H1 (cell line): ENCODE measurements at regions not wholly inside any gene's neighbourhood (a gene's known extent, or its start where the extent isn't known, plus 50 kb on each side); places are given as distances from the start of the nearest gene placed in this dataset.

Experiments used
- CTCF ChIA-PET: fragments of 300-600 bp; sonication (Branson Sonifier 250); formaldehyde crosslinking; loops from one replicate; lab custom pipeline; 2021; ENCODE audit not compliant: partially characterized antibody; lab: Charles Lee
- POLR2A ChIA-PET: fragments of 300-600 bp; sonication (Branson Sonifier 250); formaldehyde crosslinking; loops from one replicate; lab custom pipeline; 2021; ENCODE audit warnings: inconsistent platforms; ENCODE audit not compliant: partially characterized antibody; lab: Charles Lee
- DNase-seq, 2 experiments: peaks; one replicate each; pipeline versions ENCODE4 v3.0.0 to v3.0.0-alpha.2; 2010 to 2022; ENCODE audit warnings: low spot score in 2 of 2, low read depth in 1 of 2, mixed read lengths in 1 of 2
- FAIRE-seq: peaks from 2 replicates; lab custom pipeline; 2011; peaks lifted over from hg19 to GRCh38; lab: Jason Lieb, UNC
- H2AFZ ChIP-seq: 2 replicates; pipeline ENCODE4 v1.8.1; 2012; ENCODE audit warnings: low read length, inconsistent platforms
- H2AK5ac ChIP-seq: 2 replicates; pipeline ENCODE4 v1.6.1; 2013; ENCODE audit warnings: low read depth, low read length
- H2BK120ac ChIP-seq: replicated peaks from 2 replicates; pipeline ENCODE3; 2013; ENCODE audit warnings: low read depth, low read length, inconsistent platforms
- H2BK12ac ChIP-seq: 2 replicates; pipeline ENCODE4 v1.6.1; 2013; ENCODE audit warnings: low read depth, low read length
- H2BK15ac ChIP-seq: 2 replicates; pipeline ENCODE4 v1.6.1; 2013; ENCODE audit warnings: low read length
- H2BK20ac ChIP-seq: 2 replicates; pipeline ENCODE4 v1.6.1; 2013; ENCODE audit warnings: low read length
- H2BK5ac ChIP-seq: 2 replicates; pipeline ENCODE4 v1.6.1; 2013; ENCODE audit warnings: low read depth, low read length
- H3K14ac ChIP-seq: 2 replicates; pipeline ENCODE4 v1.6.1; 2013; ENCODE audit warnings: inconsistent platforms; ENCODE audit not compliant: insufficient read length
- H3K18ac ChIP-seq: 2 replicates; pipeline ENCODE4 v1.6.1; 2013; ENCODE audit warnings: low read length; ENCODE audit errors: extremely low read depth
- H3K23ac ChIP-seq: 2 replicates; pipeline ENCODE4 v1.6.1; 2013; ENCODE audit warnings: inconsistent platforms; ENCODE audit not compliant: insufficient read length
- H3K23me2 ChIP-seq: 2 replicates; pipeline ENCODE4 v1.6.1; 2013; ENCODE audit warnings: low read depth, low read length
- H3K27ac ChIP-seq: 2 replicates; pipeline ENCODE4 v1.6.1; 2011; ENCODE audit warnings: low read depth, low read length, inconsistent platforms
- H3K27me3 ChIP-seq, 4 experiments: replicated peaks in 1 of 4; 1 replicate in 1 of 4; 2 replicates in 3 of 4; pipeline versions ENCODE4 v1.6.1 to v1.8.1; 2011 to 2013; ENCODE audit warnings: low read length in 3 of 4, mild to moderate bottlenecking in 3 of 4, inconsistent platforms in 2 of 4, mixed read lengths in 2 of 4, moderate library complexity in 1 of 4; ENCODE audit not compliant: control insufficient read depth in 3 of 4, insufficient read depth in 3 of 4; ENCODE audit errors: extremely low read depth in 1 of 4
- H3K36me3 ChIP-seq, 4 experiments: 2 replicates each; pipeline versions ENCODE4 v1.6.1 to v1.8.1; 2011 to 2013; ENCODE audit warnings: mild to moderate bottlenecking in 4 of 4, low read length in 3 of 4, moderate library complexity in 2 of 4, control low read depth in 1 of 4, inconsistent platforms in 1 of 4; ENCODE audit not compliant: insufficient read depth in 4 of 4, control insufficient read depth in 2 of 4
- H3K4ac ChIP-seq: replicated peaks from 2 replicates; pipeline ENCODE3; 2013; ENCODE audit warnings: low read length, low read depth, mixed read lengths, inconsistent platforms; ENCODE audit not compliant: insufficient read length
- H3K4me1 ChIP-seq, 4 experiments: replicated peaks in 1 of 4; 1 replicate in 1 of 4; 2 replicates in 3 of 4; pipeline versions ENCODE4 v1.6.1 to v1.8.1; 2011 to 2013; ENCODE audit warnings: low read length in 3 of 4, inconsistent platforms in 2 of 4, mixed read lengths in 1 of 4; ENCODE audit not compliant: insufficient read depth in 4 of 4, control insufficient read depth in 3 of 4
- H3K4me2 ChIP-seq, 2 experiments: 2 replicates each; pipeline versions ENCODE4 v1.6.1 to v1.8.1; 2011 to 2013; ENCODE audit warnings: low read depth in 2 of 2, low read length in 2 of 2, control low read depth in 1 of 2, inconsistent platforms in 1 of 2, mild to moderate bottlenecking in 1 of 2; ENCODE audit not compliant: insufficient read depth in 1 of 2
- H3K4me3 ChIP-seq, 4 experiments: fragments of 200-600, 300-600 bp in 1 of 4; sonication (generic), shearing (Covaris generic), sonication (Bioruptor Twin) in 1 of 4; 2 replicates each; pipeline versions ENCODE4 v1.5.1 to v1.8.1; 2011 to 2016; ENCODE audit warnings: low read length in 4 of 4, low read depth in 3 of 4, control low read depth in 2 of 4, inconsistent platforms in 2 of 4, mild to moderate bottlenecking in 2 of 4, mixed read lengths in 1 of 4, moderate library complexity in 1 of 4; ENCODE audit not compliant: insufficient read depth in 2 of 4; ENCODE audit errors: extremely low read depth in 1 of 4
- H3K56ac ChIP-seq: replicated peaks from 2 replicates; pipeline ENCODE3; 2013; ENCODE audit warnings: low read depth, mild to moderate bottlenecking, mixed read lengths, low read length, inconsistent platforms; ENCODE audit not compliant: insufficient read length
- H3K79me1 ChIP-seq: 2 replicates; pipeline ENCODE4 v1.6.1; 2013; ENCODE audit warnings: low read depth, low read length, control low read depth
- H3K79me2 ChIP-seq, 2 experiments: 2 replicates each; pipeline versions ENCODE4 v1.6.1 to v1.8.1; 2012 to 2013; ENCODE audit warnings: low read length in 2 of 2, mild to moderate bottlenecking in 2 of 2, inconsistent platforms in 1 of 2; ENCODE audit not compliant: insufficient read depth in 2 of 2, control insufficient read depth in 1 of 2
- H3K9ac ChIP-seq, 4 experiments: replicated peaks in 1 of 4; 1 replicate in 1 of 4; 2 replicates in 3 of 4; pipeline versions ENCODE4 v1.6.1 to v1.8.1; 2011 to 2013; ENCODE audit warnings: low read depth in 3 of 4, low read length in 3 of 4, control low read depth in 2 of 4, mild to moderate bottlenecking in 2 of 4, moderate library complexity in 2 of 4, inconsistent platforms in 1 of 4; ENCODE audit errors: extremely low read depth in 1 of 4
- H3K9me3 ChIP-seq, 2 experiments: 2 replicates each; pipeline versions ENCODE4 v1.6.1 to v1.8.1; 2012 to 2013; ENCODE audit warnings: mild to moderate bottlenecking in 2 of 2, moderate library complexity in 2 of 2, control low read depth in 1 of 2, inconsistent platforms in 1 of 2, low read depth in 1 of 2, low read length in 1 of 2, mixed read lengths in 1 of 2; ENCODE audit not compliant: insufficient read depth in 2 of 2
- H4K20me1 ChIP-seq, 2 experiments: replicated peaks in 1 of 2; 2 replicates each; pipeline versions ENCODE3 to v1.8.1; 2011 to 2013; ENCODE audit warnings: inconsistent platforms in 2 of 2, low read length in 2 of 2, mild to moderate bottlenecking in 1 of 2; ENCODE audit not compliant: insufficient read depth in 2 of 2, control insufficient read depth in 1 of 2
- H4K5ac ChIP-seq: 2 replicates; pipeline ENCODE4 v1.6.1; 2013; ENCODE audit warnings: low read length, low read depth, mixed read lengths, inconsistent platforms; ENCODE audit not compliant: insufficient read length
- H4K8ac ChIP-seq: 2 replicates; pipeline ENCODE4 v1.8.0; 2013; ENCODE audit warnings: mild to moderate bottlenecking, moderate library complexity, low read length, inconsistent platforms; ENCODE audit not compliant: insufficient read depth; ENCODE audit errors: extremely low read depth
- H4K91ac ChIP-seq: replicated peaks from 2 replicates; pipeline ENCODE3; 2013; ENCODE audit warnings: low read length, mixed read lengths, inconsistent platforms; ENCODE audit not compliant: insufficient read length
- TAF1 ChIP-seq: IDR thresholded peaks from 2 replicates; pipeline ENCODE4 v1.6.1; 2011; ENCODE audit warnings: mild to moderate bottlenecking, low read depth, low read length
- TAF7 ChIP-seq: optimal IDR thresholded peaks from 2 replicates; pipeline ENCODE3; 2011; ENCODE audit warnings: low read depth, mild to moderate bottlenecking, inconsistent platforms, low read length, moderate library complexity, borderline replicate concordance
- WGBS, 2 experiments: shearing (Covaris generic) in 1 of 2; methylation state at CpG; one replicate each; pipeline versions ENCODE4 v1.1.6 to v1.1.7; 2013 to 2015; ENCODE audit warnings: low lambda C conversion rate in 2 of 2, mixed read lengths in 2 of 2, inconsistent platforms in 1 of 2, low coverage in 1 of 2, missing lambda C conversion rate in 1 of 2; ENCODE audit not compliant: insufficient replicate concordance in 2 of 2, insufficient coverage in 1 of 2, insufficient read length in 1 of 2; ENCODE audit errors: extremely low coverage in 1 of 2, missing lambda C conversion rate in 1 of 2; 5-methylcytosine and 5-hydroxymethylcytosine counted together

DNA sequence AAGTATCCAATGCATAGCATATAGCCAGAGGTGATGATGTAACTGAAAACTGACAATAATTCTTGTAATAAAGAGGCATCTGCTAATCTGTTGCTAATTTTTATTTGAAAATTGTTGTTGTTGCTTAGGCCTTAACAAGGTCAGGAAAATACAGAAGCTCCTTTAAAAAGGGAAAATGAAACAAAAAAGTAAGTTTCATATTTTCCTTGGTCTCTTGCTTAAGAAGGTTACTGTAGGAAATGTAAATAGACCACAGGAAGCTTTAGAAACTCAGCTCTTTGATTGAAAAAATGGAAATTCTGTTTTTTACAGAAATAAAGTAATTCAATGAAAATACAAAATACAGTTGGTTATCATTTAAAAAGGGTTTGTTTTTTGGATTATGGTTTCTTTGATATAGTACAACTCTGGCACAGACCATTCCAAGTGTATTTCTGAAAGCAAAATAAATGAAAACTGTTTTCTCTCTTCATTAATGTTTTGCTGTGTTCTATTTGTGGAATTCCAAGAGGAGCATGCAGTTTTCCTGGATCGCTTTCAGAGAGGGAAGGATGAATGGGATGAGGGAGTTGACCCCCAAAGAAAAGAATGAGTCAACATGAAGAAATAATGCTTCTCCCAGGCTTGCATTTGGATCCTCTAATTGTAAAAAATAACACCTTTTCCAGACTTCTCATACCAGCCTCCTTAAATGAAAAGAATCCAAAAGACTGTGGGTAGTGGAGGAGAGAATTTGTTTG, 398.0 kb upstream of the FAR2 start:
- Histone ChIP-seq H3K56ac (no peak overlapping the region), H3K9me3 (peaks cover 12 to 17% of the 10 kb centered on the region in 2 experiments), H3K14ac (no peak overlapping the region), H2BK12ac (no peak overlapping the region), H3K4me3 (no peak overlapping the region), H4K91ac (no peak overlapping the region), H3K27ac (no peak overlapping the region), H3K79me2 (no peaks in the 10 kb centered on the region), H3K4ac (no peak overlapping the region), H2BK15ac (no peak overlapping the region), H3K18ac (no peak overlapping the region), H2BK20ac (no peak overlapping the region), H2BK5ac (no peak overlapping the region), H4K8ac (no peak overlapping the region), H3K36me3 (no peaks in the 10 kb centered on the region), H3K23ac (no peak overlapping the region), H3K79me1 (no peaks in the 10 kb centered on the region), H2AK5ac (no peak overlapping the region), H4K5ac (no peak overlapping the region), H3K9ac (no peak overlapping the region), H3K23me2 (peaks cover 2% of the 10 kb centered on the region; the same call in 1 of the 2 replicates), H3K4me2 (no peak overlapping the region), H3K27me3 (no peaks in the 10 kb centered on the region), H2BK120ac (no peak overlapping the region), H2AFZ (no peak overlapping the region), H4K20me1 (no peaks in the 10 kb centered on the region), H3K4me1 (no peaks in the 10 kb centered on the region)
- FAIRE-seq, result no peak
- 90% methylated on average over 1 of the region's 1 CpG; no CpG with 5 or more reads in 1 of the 2 experiments for WGBS, 2 experiments
- no peak for DNase-seq
- no peak for TF ChIP-seq TAF7
- TF ChIP-seq TAF1, result no peak
- ChIA-PET POLR2A (no interaction called here), CTCF (no interaction called here)
